ENCODE measurements at regions not wholly inside any gene's neighbourhood (a gene's known extent, or its start where the extent isn't known, plus 50 kb on each side); places are given as distances from the start of the nearest gene placed in this dataset.

GRCh38 chr18:40962784-40963183 is 992.2 kb upstream of the PIK3C3 start:
- H3K4me1 ChIP-seq, result no peaks in the 10 kb centered on the region
- no peaks in the 10 kb centered on the region for H3K27me3 ChIP-seq
- intact Hi-C loops (cut with DNase I; ENCODE audit: low total_unique reads), result no loop called here
- H3K36me3 ChIP-seq (ENCODE audit: low read depth, missing control alignments), result no peaks in the 10 kb centered on the region
- no peak for DNase-seq
- no peaks in the 10 kb centered on the region for H3K9me3 ChIP-seq
- WGBS, 2 donors, result 82 to 88% methylated on average over 1 of the region's 1 CpG
- TF ChIP-seq CTCF (IDR thresholded peaks at IDR 0.05) (no peak), POLR2A (IDR thresholded peaks at IDR 0.05) (no peak)
- no peak overlapping the region for H3K27ac ChIP-seq
- H3K4me3 ChIP-seq, result no peak overlapping the region

GRCh38 chr18:40957533-40958070 is 997.4 kb upstream of the PIK3C3 start:
- intact Hi-C loops (cut with DNase I; ENCODE audit: low total_unique reads), result no loop called here
- no peak for DNase-seq
- H3K4me1 ChIP-seq, result no peaks in the 10 kb centered on the region
- WGBS, 2 donors, result 70 to 72% methylated on average over 2 of the region's 2 CpGs
- H3K9me3 ChIP-seq, result no peaks in the 10 kb centered on the region
- H3K36me3 ChIP-seq (ENCODE audit: low read depth, missing control alignments), result no peaks in the 10 kb centered on the region
- no peak overlapping the region for H3K27ac ChIP-seq
- H3K27me3 ChIP-seq, result no peaks in the 10 kb centered on the region
- no peak for TF ChIP-seq POLR2A (IDR thresholded peaks at IDR 0.05)
- TF ChIP-seq CTCF (IDR thresholded peaks at IDR 0.05), result no peak
- H3K4me3 ChIP-seq, result no peak overlapping the region

GRCh38 chr18:40956213-40956612 is 998.8 kb upstream of the PIK3C3 start:
- WGBS, 2 donors, result 62 to 65% methylated on average over 1 of the region's 1 CpG
- no peak for DNase-seq
- Histone ChIP-seq H3K36me3 (ENCODE audit: low read depth, missing control alignments) (no peaks in the 10 kb centered on the region), H3K27ac (no peak overlapping the region), H3K27me3 (no peaks in the 10 kb centered on the region), H3K4me1 (no peaks in the 10 kb centered on the region), H3K4me3 (no peak overlapping the region), H3K9me3 (no peaks in the 10 kb centered on the region)
- TF ChIP-seq POLR2A (IDR thresholded peaks at IDR 0.05) (no peak), CTCF (IDR thresholded peaks at IDR 0.05) (no peak)
- intact Hi-C loops (cut with DNase I; ENCODE audit: low total_unique reads), result no loop called here

- H3K36me3 ChIP-seq (ENCODE audit: low read depth, missing control alignments), result no peaks in the 10 kb centered on the region
- intact Hi-C loops (cut with DNase I; ENCODE audit: low total_unique reads), result no loop called here
- 80 to 86% methylated on average over 2 of the region's 2 CpGs for WGBS, 2 donors
- no peak for TF ChIP-seq POLR2A (IDR thresholded peaks at IDR 0.05)
- no peak for TF ChIP-seq CTCF (IDR thresholded peaks at IDR 0.05)
- no peaks in the 10 kb centered on the region for H3K4me1 ChIP-seq
- no peak for DNase-seq
- H3K27ac ChIP-seq, result no peak overlapping the region
- no peak overlapping the region for H3K4me3 ChIP-seq
- H3K9me3 ChIP-seq, result no peaks in the 10 kb centered on the region
- H3K27me3 ChIP-seq, result no peaks in the 10 kb centered on the region
Observed at GRCh38 chr18:40955351-40955750, 999.7 kb upstream of the PIK3C3 start.

All from testis (tissue), 2 donors.